HepG2 (cell line): ENCODE measurements at regions not wholly inside any gene's neighbourhood (a gene's known extent, or its start where the extent isn't known, plus 50 kb on each side); places are given as distances from the start of the nearest gene placed in this dataset.
A peak's percentile ranks its signal among the peaks of the same experiment; 100 is the strongest.

ENCODE experiments used
- ATAC-seq: fragments of 200-7000 bp; cut with Tn5 transposase; 3 replicates; pipeline ENCODE4 v1.9.1; 2020; ENCODE audit warnings: mild to moderate bottlenecking, moderate library complexity
- BruUV-seq: library from RNA; stranded (reverse); fragments of 400-500 nt; replicated peaks from 2 replicates; lab custom pipeline; 2021; lab: Mats Ljungman, UMichigan
- CTCF ChIA-PET: fragments of 300-600 bp; formaldehyde crosslinking; extraction: SDS; loops from one replicate; lab custom pipeline; 2021; ENCODE audit warnings: low total read pairs, inconsistent platforms, low intra/inter-chr PET ratio; lab: Yijun Ruan, JAX
- POLR2A ChIA-PET: fragments of 350-600 bp; sonication (Branson Sonifier 250); formaldehyde crosslinking; loops from one replicate; lab custom pipeline; 2020; ENCODE audit warnings: antibody characterized with exemption, inconsistent platforms; lab: Yijun Ruan, JAX
- DNase-seq: peaks from one replicate; pipeline ENCODE4 v3.0.0-alpha.2; 2015; ENCODE audit warnings: low spot score
- FAIRE-seq: peaks from 3 replicates; lab custom pipeline; 2011; peaks lifted over from hg19 to GRCh38; lab: Jason Lieb, UNC
- H2AFZ ChIP-seq: one replicate; pipeline ENCODE4 v1.6.1; 2011; ENCODE audit warnings: low read length, inconsistent platforms
- H3K27ac ChIP-seq: fragments of 300-600 bp; 3 replicates; pipeline ENCODE4 v1.8.0; 2011; ENCODE audit warnings: mixed run types, mild to moderate bottlenecking, mixed read lengths, low read length, inconsistent platforms; ENCODE audit not compliant: insufficient read depth; ENCODE audit errors: extremely low read length
- H3K27me3 ChIP-seq, 2 experiments: fragments of 200-600 bp in 1 of 2; 2 replicates in 1 of 2; 3 replicates in 1 of 2; pipeline versions ENCODE4 v1.6.0 to v1.8.0; 2011; ENCODE audit warnings: low read length in 2 of 2, mild to moderate bottlenecking in 2 of 2, moderate library complexity in 2 of 2, inconsistent platforms in 1 of 2; ENCODE audit not compliant: insufficient read depth in 2 of 2, control insufficient read depth in 1 of 2
- H3K36me3 ChIP-seq, 2 experiments: fragments of 200-600 bp in 1 of 2; replicated peaks in 1 of 2; 2 replicates in 1 of 2; 3 replicates in 1 of 2; pipeline versions ENCODE4 v1.5.1 to v1.8.0; 2011; ENCODE audit warnings: low read length in 2 of 2, inconsistent platforms in 1 of 2; ENCODE audit not compliant: insufficient read depth in 2 of 2, control insufficient read depth in 1 of 2
- H3K4me1 ChIP-seq: 2 replicates; pipeline ENCODE4 v1.5.1; 2012; ENCODE audit warnings: low read length, inconsistent platforms; ENCODE audit not compliant: insufficient read depth
- H3K4me2 ChIP-seq: 2 replicates; pipeline ENCODE4 v1.6.0; 2011; ENCODE audit warnings: low read depth, low read length, inconsistent platforms
- H3K4me3 ChIP-seq, 3 experiments: fragments of 200-600 bp in 1 of 3; sonication (generic), shearing (Covaris generic) in 1 of 3; replicated peaks in 1 of 3; 2 replicates each; pipeline ENCODE4 v1.5.1; 2011 to 2016; ENCODE audit warnings: low read length in 3 of 3, inconsistent platforms in 2 of 3, low read depth in 2 of 3, mild to moderate bottlenecking in 2 of 3, control low read depth in 1 of 3, mixed read lengths in 1 of 3; ENCODE audit not compliant: insufficient read depth in 1 of 3
- H3K79me2 ChIP-seq: one replicate; pipeline ENCODE4 v1.6.1; 2011; ENCODE audit warnings: low read length, inconsistent platforms; ENCODE audit not compliant: insufficient read depth
- H3K9ac ChIP-seq: 2 replicates; pipeline ENCODE4 v1.6.0; 2011; ENCODE audit warnings: mild to moderate bottlenecking, low read depth, low read length, inconsistent platforms; ENCODE audit not compliant: insufficient read depth
- H3K9me3 ChIP-seq: 2 replicates; pipeline ENCODE4 v1.5.1; 2012; ENCODE audit warnings: mild to moderate bottlenecking, low read length
- H4K20me1 ChIP-seq: 2 replicates; pipeline ENCODE4 v1.6.0; 2011; ENCODE audit warnings: inconsistent platforms, mild to moderate bottlenecking, low read length, moderate library complexity; ENCODE audit not compliant: insufficient read depth
- CCAR2 ChIP-seq: fragments of 200-400 bp; formaldehyde crosslinking; optimal IDR thresholded peaks from 2 replicates; pipeline ENCODE3; 2018; ENCODE audit warnings: low read depth, mild to moderate bottlenecking, low read length, moderate library complexity
- KAT8 ChIP-seq: IDR thresholded peaks from 2 replicates; pipeline ENCODE4 v1.6.1; 2016; ENCODE audit warnings: missing genetic modification reagents, missing compliant biosample characterization
- NFATC3 ChIP-seq: sonication (generic); formaldehyde crosslinking; IDR thresholded peaks from 2 replicates; pipeline ENCODE4 v1.5.1; 2020; ENCODE audit warnings: mild to moderate bottlenecking, missing genetic modification reagents
- NPAS2 ChIP-seq: sonication (generic); formaldehyde crosslinking; IDR thresholded peaks from 2 replicates; pipeline ENCODE4 v1.8.0; 2022; ENCODE audit warnings: mild to moderate bottlenecking, missing genetic modification reagents, borderline replicate concordance
- NR2F6 ChIP-seq, 2 experiments: IDR thresholded peaks; 2 replicates each; pipeline ENCODE4 v1.6.1; 2016; ENCODE audit warnings: antibody characterized with exemption in 1 of 2, mild to moderate bottlenecking in 1 of 2
- PHF21A ChIP-seq: sonication (generic); formaldehyde crosslinking; IDR thresholded peaks from 2 replicates; pipeline ENCODE4 v1.5.0; 2020; ENCODE audit warnings: mild to moderate bottlenecking, missing genetic modification reagents
- POGZ ChIP-seq: sonication (generic); formaldehyde crosslinking; IDR thresholded peaks from 2 replicates; pipeline ENCODE4 v1.4.0; 2020; ENCODE audit warnings: mild to moderate bottlenecking, missing genetic modification reagents
- TCF7L2 ChIP-seq: IDR thresholded peaks from 2 replicates; pipeline ENCODE4 v1.6.1; 2011; ENCODE audit warnings: mild to moderate bottlenecking, low read depth, low read length, moderate library complexity
- XBP1 ChIP-seq: sonication (generic); formaldehyde crosslinking; IDR thresholded peaks from 2 replicates; pipeline ENCODE4 v1.5.0; 2020; ENCODE audit warnings: missing genetic modification reagents
- ZNF430 ChIP-seq: sonication (generic); formaldehyde crosslinking; IDR thresholded peaks from 2 replicates; pipeline ENCODE4 v1.9.0; 2021; ENCODE audit warnings: mild to moderate bottlenecking, missing genetic modification reagents
- ZNF530 ChIP-seq: sonication (generic); formaldehyde crosslinking; IDR thresholded peaks from 2 replicates; pipeline ENCODE4 v1.5.0; 2020; ENCODE audit warnings: low read depth, mild to moderate bottlenecking, missing genetic modification reagents
- ZNF878 ChIP-seq: sonication (generic); formaldehyde crosslinking; IDR thresholded peaks from 2 replicates; pipeline ENCODE4 v1.8.1; 2023; ENCODE audit warnings: mild to moderate bottlenecking, missing genetic modification reagents, moderate library complexity
- WGBS: methylation state at CpG from one replicate; pipeline ENCODE4 v1.1.6; 2017; ENCODE audit warnings: low lambda C conversion rate; 5-methylcytosine and 5-hydroxymethylcytosine counted together
- in situ Hi-C: cut with HindIII; loops from 2 replicates; pipeline ENCODE4 v1.10.0; 2017; ENCODE audit warnings: low pct_unique_long_range_greater_than_20kb; ENCODE audit not compliant: extremely low pct_ligation_motif_present
- intact Hi-C: fragments of 100-400 bp; cut with micrococcal nuclease; formaldehyde crosslinking; loops from one replicate; pipeline ENCODE4 v1.10.0; 2022; ENCODE audit not compliant: unreplicated experiment
- TF ChIP-seq, protein P1 (sequence below): sonication (generic); formaldehyde crosslinking; IDR thresholded peaks from 2 replicates; pipeline ENCODE4 v1.5.0; 2020; ENCODE audit warnings: mild to moderate bottlenecking, missing genetic modification reagents

DNA sequence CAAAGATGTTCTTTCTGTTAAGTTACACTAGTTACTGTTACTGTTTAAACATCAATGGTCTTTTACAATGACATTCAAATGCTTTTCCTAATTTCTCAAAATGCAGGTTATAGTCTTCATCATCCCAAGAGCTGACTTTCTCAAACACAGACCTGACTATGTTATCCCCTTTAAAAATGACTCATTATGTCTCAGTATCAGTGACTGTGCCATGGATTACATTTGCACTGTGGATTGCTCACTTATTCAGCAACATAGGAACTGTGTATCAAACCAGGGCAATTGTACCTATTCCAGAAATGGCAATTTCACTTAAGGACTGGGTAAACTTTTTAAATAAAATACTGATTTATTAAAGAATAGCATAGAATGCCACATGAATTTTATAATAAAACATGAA is 630.2 kb upstream of the NOVA1 start:
- no peak overlapping the region for H3K4me3 ChIP-seq
- H3K9ac ChIP-seq, result no peak overlapping the region
- POLR2A ChIA-PET, result no interaction called here
- CTCF ChIA-PET, result no interaction called here
- no peak overlapping the region for H2AFZ ChIP-seq
- H3K27ac ChIP-seq, result no peak overlapping the region
- in situ Hi-C loops, result no loop called here
- H3K79me2 ChIP-seq, result no peaks in the 10 kb centered on the region
- peaks cover 90% of the 10 kb centered on the region for H3K9me3 ChIP-seq
- no TSS peak for BruUV-seq
- TF ChIP-seq NPAS2 (CRISPR knock-in tag) (no peak), ZNF878 (CRISPR knock-in tag) (no peak), POGZ (CRISPR knock-in tag) (no peak), ZNF530 (no peak), TCF7L2 (0 out of 2 replicates have a peak, but pooled peaks have one; percentile 26)
- TF ChIP-seq, protein P1, sequence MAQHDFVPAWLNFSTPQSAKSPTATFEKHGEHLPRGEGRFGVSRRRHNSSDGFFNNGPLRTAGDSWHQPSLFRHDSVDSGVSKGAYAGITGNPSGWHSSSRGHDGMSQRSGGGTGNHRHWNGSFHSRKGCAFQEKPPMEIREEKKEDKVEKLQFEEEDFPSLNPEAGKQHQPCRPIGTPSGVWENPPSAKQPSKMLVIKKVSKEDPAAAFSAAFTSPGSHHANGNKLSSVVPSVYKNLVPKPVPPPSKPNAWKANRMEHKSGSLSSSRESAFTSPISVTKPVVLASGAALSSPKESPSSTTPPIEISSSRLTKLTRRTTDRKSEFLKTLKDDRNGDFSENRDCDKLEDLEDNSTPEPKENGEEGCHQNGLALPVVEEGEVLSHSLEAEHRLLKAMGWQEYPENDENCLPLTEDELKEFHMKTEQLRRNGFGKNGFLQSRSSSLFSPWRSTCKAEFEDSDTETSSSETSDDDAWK (CRISPR knock-in tag), result no peak
- TF ChIP-seq, all 625 proteins: peak for 1
- H3K27me3 ChIP-seq, result no peaks in the 10 kb centered on the region
- H3K36me3 ChIP-seq, result no peaks in the 10 kb centered on the region
- H3K4me2 ChIP-seq, result no peak overlapping the region
- ATAC-seq (no peak), FAIRE-seq (no peak), DNase-seq (no peak)
- H4K20me1 ChIP-seq, result no peaks in the 10 kb centered on the region
- intact Hi-C loops, result no loop called here
- no peaks in the 10 kb centered on the region for H3K4me1 ChIP-seq

DNA sequence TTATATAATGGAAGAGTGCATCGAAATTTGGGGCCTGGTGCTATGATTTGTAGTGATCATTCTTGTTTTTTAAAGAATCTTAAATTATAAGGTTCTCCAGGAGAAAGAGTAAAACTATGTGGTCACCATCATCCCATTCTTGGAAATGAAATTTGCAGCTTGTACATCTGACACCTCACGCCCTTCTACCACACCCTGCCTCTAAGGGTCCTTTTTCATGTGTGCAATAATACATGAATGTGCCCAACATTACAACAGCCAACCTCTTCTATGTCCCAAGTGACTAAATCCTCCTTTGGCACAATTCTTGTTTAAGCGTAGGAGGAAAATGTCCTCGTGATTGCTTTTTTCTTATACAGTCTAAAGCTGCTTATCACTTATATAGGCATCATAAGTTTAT is 636.5 kb upstream of the NOVA1 start:
- Histone ChIP-seq H3K9me3 (peaks cover 94% of the 10 kb centered on the region), H2AFZ (no peak overlapping the region), H3K36me3 (no peaks in the 10 kb centered on the region), H3K4me1 (no peaks in the 10 kb centered on the region), H3K27ac (no peak overlapping the region), H3K79me2 (no peaks in the 10 kb centered on the region), H3K4me3 (no peak overlapping the region), H3K27me3 (no peaks in the 10 kb centered on the region), H3K4me2 (no peak overlapping the region), H4K20me1 (no peaks in the 10 kb centered on the region), H3K9ac (no peak overlapping the region)
- FAIRE-seq (no peak), DNase-seq (no peak), ATAC-seq (no peak)
- ChIA-PET CTCF (no interaction called here), POLR2A (no interaction called here)
- 9% methylated on average over 4 of the region's 4 CpGs for WGBS
- BruUV-seq, result no TSS peak
- in situ Hi-C loops, result no loop called here
- no peak for TF ChIP-seq CCAR2
- no peak for TF ChIP-seq ZNF430 (CRISPR knock-in tag)
- TF ChIP-seq XBP1 (CRISPR knock-in tag), result no peak
- TF ChIP-seq NR2F6 (IDR thresholded peaks at IDR 0.05), result no peak
- TF ChIP-seq NR2F6 (CRISPR knock-in tag; IDR thresholded peaks at IDR 0.05), result no peak
- no peak for TF ChIP-seq NFATC3 (CRISPR knock-in tag)
- no peak for TF ChIP-seq PHF21A
- TF ChIP-seq KAT8, result no peak
- intact Hi-C loops, result no loop called here
